ENCODE measurements at regions not wholly inside any gene's neighbourhood (a gene's known extent, or its start where the extent isn't known, plus 50 kb on each side); places are given as distances from the start of the nearest gene placed in this dataset.
"Not testable (repeated sequence)": the region's sequence is repeated elsewhere in the genome, so short reads cannot be mapped to it uniquely, and the experiment has no call there.

GRCh38 chr11:104704146-104704830 is 194.0 kb downstream of the CASP12 start:
- no peak for DNase-seq (ENCODE audit: low read depth in 2 of 2)

- DNase-seq (ENCODE audit: low read depth in 2 of 2): no peak
Measured at GRCh38 chr11:104700609-104701008, 197.7 kb downstream of the CASP12 start.

DNA sequence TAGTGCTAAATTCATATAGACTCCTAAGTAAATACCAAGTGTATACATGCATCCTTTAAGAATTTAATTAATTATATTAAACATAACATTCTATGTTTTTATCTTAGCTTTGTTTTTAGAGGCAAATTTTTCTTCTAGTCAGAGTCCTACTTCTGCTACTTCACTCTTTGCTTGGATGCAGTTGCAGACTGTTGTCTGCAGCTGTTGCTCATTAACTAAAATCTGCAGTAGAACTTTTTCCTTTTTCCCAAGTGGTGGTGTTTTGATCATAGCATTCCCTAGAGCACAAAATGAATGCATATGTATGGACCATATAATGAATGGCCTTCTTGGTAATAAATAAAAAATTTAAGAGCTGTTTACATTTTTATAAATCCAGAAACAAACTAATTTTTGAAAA is 198.3 kb downstream of the CASP12 start:
- no peak for DNase-seq (ENCODE audit: low read depth in 2 of 2)

GRCh38 chr11:104695065-104695463 is 203.2 kb downstream of the CASP12 start:
- no peak for DNase-seq (ENCODE audit: low read depth in 2 of 2)

- DNase-seq (ENCODE audit: low read depth in 2 of 2): no peak
Measured at GRCh38 chr11:104694259-104695064, 203.8 kb downstream of the CASP12 start.

- DNase-seq (ENCODE audit: low read depth in 2 of 2): no peak
Measured at GRCh38 chr11:104692751-104693150, 205.5 kb downstream of the CASP12 start.

- DNase-seq (ENCODE audit: low read depth in 2 of 2): no peak
Measured at GRCh38 chr11:104691129-104691528, 207.1 kb downstream of the CASP12 start.

DNA sequence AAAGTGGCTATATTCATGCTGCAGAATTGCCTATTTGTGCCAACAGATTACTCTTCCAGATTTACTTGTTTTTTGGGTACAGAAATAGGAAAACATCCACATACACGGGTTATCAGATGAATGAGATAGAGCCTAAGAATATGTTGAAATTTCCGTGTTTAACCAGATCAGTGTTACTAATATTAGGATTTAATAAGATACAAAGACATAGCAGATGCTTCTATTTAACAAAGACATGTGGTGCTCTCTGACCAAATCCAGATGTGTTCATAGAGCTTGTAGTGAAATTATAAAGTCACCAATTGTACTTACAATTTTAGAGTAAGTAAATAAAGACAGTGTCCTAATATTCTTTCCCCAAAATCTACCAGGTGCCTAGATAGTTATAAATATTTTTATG is 208.0 kb downstream of the CASP12 start:
- DNase-seq (ENCODE audit: low read depth in 2 of 2): no peak

GRCh38 chr11:104688731-104689130 is 209.5 kb downstream of the CASP12 start:
- DNase-seq (ENCODE audit: low read depth in 2 of 2): no peak

GRCh38 chr11:104682206-104682605 is 216.1 kb downstream of the CASP12 start:
- no peak for DNase-seq (ENCODE audit: low read depth in 2 of 2)

DNA sequence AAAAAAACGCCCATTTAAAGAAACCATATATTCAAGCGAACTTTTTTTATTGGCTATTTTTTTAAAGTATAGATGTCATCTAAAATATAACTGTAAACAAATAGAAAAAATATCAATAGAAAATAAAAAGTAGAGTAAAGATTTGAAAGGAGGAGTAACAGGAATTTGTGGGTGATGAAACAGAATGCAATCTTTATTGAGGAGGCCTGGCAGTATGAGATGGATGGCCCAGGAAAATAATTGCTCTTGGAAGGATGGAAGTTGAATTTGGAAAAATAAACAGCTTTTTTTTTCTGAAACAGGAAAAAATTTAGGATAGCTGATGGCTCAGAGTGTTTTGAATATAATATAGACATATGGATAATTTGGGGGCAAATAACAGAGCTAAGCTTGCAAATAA is 219.0 kb downstream of the CASP12 start:
- no peak for DNase-seq (ENCODE audit: low read depth in 2 of 2)

DNA sequence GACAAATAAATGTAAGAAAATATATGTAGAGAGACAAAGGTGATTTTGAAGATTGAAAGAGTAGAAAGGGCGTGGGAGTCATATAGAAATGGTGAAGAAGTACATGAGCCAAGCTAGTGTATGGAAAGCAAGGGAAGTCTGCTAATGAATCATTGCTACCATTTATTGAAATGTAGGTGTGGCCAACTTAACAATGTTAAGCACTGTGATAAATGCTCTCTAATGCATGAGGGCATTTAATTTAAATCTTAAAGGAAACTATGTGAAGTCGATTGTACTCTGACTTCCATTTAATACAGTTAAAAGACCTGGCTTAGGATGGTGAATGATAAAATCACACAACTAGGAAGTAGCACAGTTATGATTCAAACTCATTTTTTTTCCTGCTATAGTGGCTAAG is 219.9 kb downstream of the CASP12 start:
- no peak for DNase-seq (ENCODE audit: low read depth in 2 of 2)

GRCh38 chr11:104677069-104677468 is 221.2 kb downstream of the CASP12 start:
- DNase-seq (ENCODE audit: low read depth in 2 of 2): not testable (repeated sequence)

DNA sequence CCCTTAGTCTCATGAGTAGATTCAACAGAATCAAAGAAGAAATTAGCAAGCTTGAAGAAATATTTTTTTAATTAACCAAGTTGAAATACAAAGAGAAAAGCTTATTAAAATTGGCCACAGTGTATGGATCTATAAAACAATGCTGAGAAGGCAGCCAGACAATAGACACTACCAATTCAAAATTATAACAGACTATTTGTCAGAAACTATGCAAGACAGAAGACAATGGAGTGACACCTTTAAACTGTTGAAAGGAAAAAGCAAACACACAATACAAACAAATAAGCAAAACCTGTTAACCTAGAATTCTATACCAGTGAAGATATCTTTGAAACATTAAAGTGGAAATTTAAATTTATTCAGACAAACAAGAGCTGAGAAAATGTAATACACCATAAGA is 225.4 kb downstream of the CASP12 start:
- DNase-seq (ENCODE audit: low read depth in 2 of 2): no peak

- no peak for DNase-seq (ENCODE audit: low read depth in 2 of 2)
Measured at GRCh38 chr11:104668797-104669463, 229.3 kb downstream of the CASP12 start.

DNA sequence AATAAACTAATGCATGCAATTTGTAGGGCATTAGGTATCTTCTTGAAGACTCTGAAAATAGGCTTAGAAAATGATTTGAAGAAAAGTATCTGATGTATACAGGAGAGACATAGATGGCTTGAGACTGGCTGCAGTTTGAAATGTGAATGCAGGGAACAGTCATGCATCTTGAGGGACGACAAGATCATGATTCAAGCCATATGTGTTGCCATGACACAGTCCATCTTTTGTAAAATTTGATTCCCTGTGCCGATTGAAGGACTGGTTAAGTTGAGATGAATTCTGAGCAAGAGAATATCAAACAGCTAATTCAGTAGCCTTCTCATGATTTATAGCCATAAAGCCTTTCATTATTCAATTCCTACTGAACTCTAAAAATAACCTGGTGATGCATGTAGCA is 231.6 kb downstream of the CASP12 start:
- DNase-seq (ENCODE audit: low read depth in 2 of 2): no peak

DNA sequence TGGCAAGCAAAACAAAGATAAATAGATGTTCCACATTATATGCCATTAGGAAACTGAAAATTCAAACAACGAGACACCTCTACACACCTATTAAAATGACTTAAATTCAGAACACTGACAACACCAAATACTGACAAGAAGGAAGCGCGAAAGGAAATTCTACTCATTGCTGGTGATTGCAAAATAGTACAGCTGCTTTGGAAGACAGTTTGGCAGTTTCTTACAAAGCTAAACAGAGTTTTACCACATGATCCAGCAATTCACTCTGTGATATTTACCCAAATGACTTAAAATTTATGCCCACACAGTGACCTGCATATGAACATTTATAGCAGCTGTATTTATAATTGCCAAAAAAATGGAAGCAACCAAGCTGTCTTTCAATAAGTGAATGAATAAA is 232.6 kb downstream of the CASP12 start:
- DNase-seq (ENCODE audit: low read depth in 2 of 2): no peak

- no peak for DNase-seq (ENCODE audit: low read depth in 2 of 2)
Measured at GRCh38 chr11:104663190-104664140, 234.8 kb downstream of the CASP12 start.

GRCh38 chr11:104661901-104662300 is 236.4 kb downstream of the CASP12 start:
- DNase-seq (ENCODE audit: low read depth in 2 of 2): no peak

DNA sequence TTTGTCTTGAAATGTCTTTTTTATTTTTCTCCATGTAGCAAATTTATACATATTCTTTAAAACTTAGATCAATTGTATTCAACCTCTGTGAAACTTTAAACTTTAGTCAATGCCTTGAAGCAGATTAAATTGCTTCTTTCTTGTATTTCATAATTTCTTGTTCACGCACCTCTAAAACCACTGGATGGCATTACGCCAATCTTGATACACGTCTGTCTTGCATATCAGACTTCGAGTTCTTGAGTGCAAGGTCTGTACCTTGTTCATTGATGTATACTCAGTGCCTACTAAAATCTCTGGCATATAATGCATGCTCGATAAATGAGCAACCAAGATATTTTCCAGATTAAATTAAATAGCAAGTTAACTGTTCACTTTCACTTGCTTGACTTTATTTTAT is 236.8 kb downstream of the CASP12 start:
- DNase-seq (ENCODE audit: low read depth in 2 of 2): no peak

- no peak for DNase-seq (ENCODE audit: low read depth in 2 of 2)
Measured at GRCh38 chr11:104658177-104658576, 240.1 kb downstream of the CASP12 start.

DNA sequence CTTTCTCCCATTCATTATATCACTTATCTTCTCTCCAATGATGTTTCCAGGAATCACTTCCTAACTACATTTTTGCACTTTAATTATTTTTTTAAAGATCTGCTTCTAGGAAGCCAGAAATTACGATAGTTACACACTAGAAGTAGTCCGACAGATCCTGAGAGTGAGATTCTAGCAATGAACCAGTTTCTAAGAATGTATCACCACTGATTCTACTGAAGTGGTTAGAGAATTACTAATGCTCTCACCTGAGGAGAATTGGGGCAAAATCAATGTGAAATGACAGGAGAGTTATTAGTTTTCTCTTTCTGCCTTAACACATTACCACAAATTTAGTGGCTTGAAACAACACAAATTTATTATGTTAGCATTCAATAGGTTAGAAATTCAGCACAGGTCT is 241.2 kb downstream of the CASP12 start:
- DNase-seq (ENCODE audit: low read depth in 2 of 2): no peak
